Fibroblast of lung (primary cell): ENCODE measurements at regions not wholly inside any gene's neighbourhood (a gene's known extent, or its start where the extent isn't known, plus 50 kb on each side); places are given as distances from the start of the nearest gene placed in this dataset.
"Not testable (repeated sequence)": the region's sequence is repeated elsewhere in the genome, so short reads cannot be mapped to it uniquely, and the experiment has no call there.

Source experiments
- DNase-seq, 2 donors: peaks; one replicate each; pipeline versions ENCODE4 v3.0.0 to v3.0.0-alpha.2; 2010; ENCODE audit warnings: low read depth in 2 of 2
- H2AFZ ChIP-seq: 2 replicates; pipeline ENCODE4 v1.5.1; 2012; ENCODE audit warnings: low read length, control low read depth, inconsistent platforms
- H3K27ac ChIP-seq: 2 replicates; pipeline ENCODE4 v1.5.1; 2011; ENCODE audit warnings: low read length, control low read depth; ENCODE audit not compliant: insufficient read depth
- H3K27me3 ChIP-seq: 2 replicates; pipeline ENCODE4 v1.5.1; 2011; ENCODE audit warnings: mild to moderate bottlenecking, low read length; ENCODE audit not compliant: control insufficient read depth, insufficient read depth
- H3K36me3 ChIP-seq: 2 replicates; pipeline ENCODE4 v1.5.1; 2011; ENCODE audit warnings: low read length; ENCODE audit not compliant: control insufficient read depth, insufficient read depth
- H3K4me1 ChIP-seq: 2 replicates; pipeline ENCODE4 v1.5.1; 2011; ENCODE audit warnings: low read length; ENCODE audit not compliant: control insufficient read depth, insufficient read depth; ENCODE audit errors: extremely low read depth
- H3K4me2 ChIP-seq: 2 replicates; pipeline ENCODE4 v1.5.1; 2011; ENCODE audit warnings: low read length, control low read depth; ENCODE audit not compliant: insufficient read depth; ENCODE audit errors: extremely low read depth
- H3K4me3 ChIP-seq, 4 experiments: fragments of 200-600 bp in 1 of 4; sonication (generic) in 1 of 4; replicated peaks in 1 of 4; 2 replicates each; pipeline ENCODE4 v1.5.1; 2011 to 2016; ENCODE audit warnings: low read length in 4 of 4, low read depth in 3 of 4, mild to moderate bottlenecking in 3 of 4, control low read depth in 2 of 4, inconsistent platforms in 1 of 4, mixed read lengths in 1 of 4; ENCODE audit not compliant: insufficient read depth in 1 of 4; ENCODE audit errors: control extremely low read depth in 1 of 4
- H3K79me2 ChIP-seq: 2 replicates; pipeline ENCODE4 v1.5.1; 2012; ENCODE audit warnings: mild to moderate bottlenecking, low read length, inconsistent platforms; ENCODE audit not compliant: control insufficient read depth, insufficient read depth
- H3K9ac ChIP-seq: 2 replicates; pipeline ENCODE4 v1.5.1; 2011; ENCODE audit warnings: mild to moderate bottlenecking, low read length, control low read depth; ENCODE audit not compliant: insufficient read depth
- H3K9me3 ChIP-seq: 2 replicates; pipeline ENCODE4 v1.5.1; 2012; ENCODE audit warnings: low read depth, low read length; ENCODE audit not compliant: control insufficient read depth, insufficient read depth
- H4K20me1 ChIP-seq: 2 replicates; pipeline ENCODE4 v1.5.1; 2011; ENCODE audit warnings: low read length; ENCODE audit not compliant: control insufficient read depth, insufficient read depth; ENCODE audit errors: extremely low read depth
- EZH2 ChIP-seq: IDR thresholded peaks from 2 replicates; pipeline ENCODE4 v1.5.1; 2012; ENCODE audit warnings: low read length, control low read depth, mild to moderate bottlenecking; ENCODE audit errors: missing control alignments
- TF ChIP-seq, protein P1 (sequence below), 2 donors: IDR thresholded peaks in 1 of 2; conservative IDR thresholded peaks in 1 of 2; 1 replicate in 1 of 2; 2 replicates in 1 of 2; pipeline ENCODE4 v1.5.1; 2011 to 2012; ENCODE audit warnings: low read length in 2 of 2, control low read depth in 1 of 2, inconsistent platforms in 1 of 2, low read depth in 1 of 2, mild to moderate bottlenecking in 1 of 2

DNA sequence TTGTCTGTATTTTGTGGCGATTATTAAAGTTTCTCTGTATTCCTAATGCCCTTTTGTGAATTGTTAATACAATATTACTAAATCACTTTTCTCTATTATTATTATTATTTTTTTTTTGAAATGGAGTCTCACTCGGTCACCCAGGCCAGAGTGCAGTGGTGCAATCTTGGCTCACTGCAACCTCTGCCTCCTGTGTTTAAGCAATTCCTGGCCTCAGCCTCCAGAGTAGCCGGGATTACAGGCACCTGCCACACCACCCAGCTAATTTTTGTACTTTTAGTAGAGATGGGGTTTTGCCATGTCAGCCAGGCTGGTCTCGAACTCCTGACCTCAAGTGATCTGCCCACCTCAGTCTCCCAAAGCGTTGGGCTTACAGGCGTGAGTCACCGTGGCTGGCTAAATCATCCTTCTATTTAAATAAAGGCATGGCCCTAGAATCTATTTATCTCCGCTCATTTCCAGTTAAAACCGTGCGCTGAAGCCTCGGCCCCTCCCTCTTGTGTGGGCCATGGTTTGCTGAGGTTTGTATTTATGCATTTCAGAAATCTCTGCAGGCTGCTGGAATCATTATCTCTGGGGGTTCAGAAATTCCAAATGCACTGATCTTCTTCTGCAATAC lies 1136.4 kb upstream of the TMEM132C start:
- H3K9me3 ChIP-seq = no peaks in the 10 kb centered on the region
- no peak overlapping the region for H3K9ac ChIP-seq
- no peaks in the 10 kb centered on the region for H3K36me3 ChIP-seq
- peak in 1 of 2 donors; percentile 42 for DNase-seq
- H2AFZ ChIP-seq = no peak overlapping the region
- no peak overlapping the region for H3K27ac ChIP-seq
- no peaks in the 10 kb centered on the region for H4K20me1 ChIP-seq
- H3K79me2 ChIP-seq = no peaks in the 10 kb centered on the region
- H3K4me3 ChIP-seq = no peak overlapping the region
- H3K27me3 ChIP-seq = no peaks in the 10 kb centered on the region
- no peaks in the 10 kb centered on the region for H3K4me1 ChIP-seq
- TF ChIP-seq, protein P1, sequence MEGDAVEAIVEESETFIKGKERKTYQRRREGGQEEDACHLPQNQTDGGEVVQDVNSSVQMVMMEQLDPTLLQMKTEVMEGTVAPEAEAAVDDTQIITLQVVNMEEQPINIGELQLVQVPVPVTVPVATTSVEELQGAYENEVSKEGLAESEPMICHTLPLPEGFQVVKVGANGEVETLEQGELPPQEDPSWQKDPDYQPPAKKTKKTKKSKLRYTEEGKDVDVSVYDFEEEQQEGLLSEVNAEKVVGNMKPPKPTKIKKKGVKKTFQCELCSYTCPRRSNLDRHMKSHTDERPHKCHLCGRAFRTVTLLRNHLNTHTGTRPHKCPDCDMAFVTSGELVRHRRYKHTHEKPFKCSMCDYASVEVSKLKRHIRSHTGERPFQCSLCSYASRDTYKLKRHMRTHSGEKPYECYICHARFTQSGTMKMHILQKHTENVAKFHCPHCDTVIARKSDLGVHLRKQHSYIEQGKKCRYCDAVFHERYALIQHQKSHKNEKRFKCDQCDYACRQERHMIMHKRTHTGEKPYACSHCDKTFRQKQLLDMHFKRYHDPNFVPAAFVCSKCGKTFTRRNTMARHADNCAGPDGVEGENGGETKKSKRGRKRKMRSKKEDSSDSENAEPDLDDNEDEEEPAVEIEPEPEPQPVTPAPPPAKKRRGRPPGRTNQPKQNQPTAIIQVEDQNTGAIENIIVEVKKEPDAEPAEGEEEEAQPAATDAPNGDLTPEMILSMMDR (conservative IDR thresholded peaks at IDR 0.05 in 1 of 2, IDR thresholded peaks at IDR 0.05 in 1 of 2; ENCODE audit: low read depth in 1 of 2, low read length in 2 of 2) = no peak
- TF ChIP-seq EZH2 = no peak
- H3K4me2 ChIP-seq = no peak overlapping the region

DNA sequence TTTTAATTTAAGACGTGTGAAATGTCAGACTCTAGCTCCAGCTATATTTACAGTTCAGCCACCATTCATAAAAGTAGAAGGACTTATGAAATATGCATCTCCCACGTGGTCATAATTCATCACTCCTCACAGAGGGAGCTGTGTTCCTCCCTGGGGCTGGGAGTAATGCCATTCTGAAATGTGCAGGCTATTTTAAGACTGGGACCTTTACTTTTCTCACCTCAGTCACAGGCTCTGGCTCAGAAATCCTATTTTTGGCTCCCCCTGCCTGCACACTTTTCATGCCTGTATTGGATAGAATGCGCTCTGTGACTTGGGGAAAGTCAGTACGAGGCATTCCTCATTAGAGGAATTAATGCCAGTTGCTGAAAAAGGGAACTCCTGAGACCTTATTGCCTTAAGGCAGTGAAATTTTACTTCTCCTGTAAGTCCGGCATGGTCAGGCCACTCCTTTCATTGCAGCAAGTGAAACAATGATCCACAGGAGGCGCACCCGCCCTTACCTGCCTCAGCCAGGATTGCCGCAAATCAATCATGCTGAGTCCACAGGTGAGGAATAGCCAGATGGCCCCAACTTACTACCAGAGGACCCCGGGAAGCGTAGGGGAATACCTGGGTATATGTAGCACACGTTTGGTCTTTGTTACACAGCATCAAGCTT lies 1133.2 kb upstream of the TMEM132C start:
- Histone ChIP-seq H2AFZ (no peak overlapping the region), H4K20me1 (no peaks in the 10 kb centered on the region), H3K79me2 (no peaks in the 10 kb centered on the region), H3K36me3 (no peaks in the 10 kb centered on the region), H3K27ac (no peak overlapping the region), H3K4me3 (no peak overlapping the region), H3K9me3 (no peaks in the 10 kb centered on the region), H3K4me2 (no peak overlapping the region), H3K27me3 (no peaks in the 10 kb centered on the region), H3K4me1 (no peaks in the 10 kb centered on the region), H3K9ac (no peak overlapping the region)
- DNase-seq = no peak
- TF ChIP-seq, protein P1 (conservative IDR thresholded peaks at IDR 0.05 in 1 of 2, IDR thresholded peaks at IDR 0.05 in 1 of 2; ENCODE audit: low read depth in 1 of 2, low read length in 2 of 2) = no peak
- TF ChIP-seq EZH2 = no peak

GRCh38 chr12:127140864-127141484 lies 1126.0 kb upstream of the TMEM132C start:
- H3K4me1 ChIP-seq, H3K79me2 ChIP-seq, H4K20me1 ChIP-seq, H3K9me3 ChIP-seq, H3K4me2 ChIP-seq, DNase-seq, H3K4me3 ChIP-seq, H3K27me3 ChIP-seq, H3K27ac ChIP-seq, H3K9ac ChIP-seq, H2AFZ ChIP-seq, H3K36me3 ChIP-seq: not testable (repeated sequence)
